ENCODE measurements at regions not wholly inside any gene's neighbourhood (a gene's known extent, or its start where the extent isn't known, plus 50 kb on each side); places are given as distances from the start of the nearest gene placed in this dataset.

DNA sequence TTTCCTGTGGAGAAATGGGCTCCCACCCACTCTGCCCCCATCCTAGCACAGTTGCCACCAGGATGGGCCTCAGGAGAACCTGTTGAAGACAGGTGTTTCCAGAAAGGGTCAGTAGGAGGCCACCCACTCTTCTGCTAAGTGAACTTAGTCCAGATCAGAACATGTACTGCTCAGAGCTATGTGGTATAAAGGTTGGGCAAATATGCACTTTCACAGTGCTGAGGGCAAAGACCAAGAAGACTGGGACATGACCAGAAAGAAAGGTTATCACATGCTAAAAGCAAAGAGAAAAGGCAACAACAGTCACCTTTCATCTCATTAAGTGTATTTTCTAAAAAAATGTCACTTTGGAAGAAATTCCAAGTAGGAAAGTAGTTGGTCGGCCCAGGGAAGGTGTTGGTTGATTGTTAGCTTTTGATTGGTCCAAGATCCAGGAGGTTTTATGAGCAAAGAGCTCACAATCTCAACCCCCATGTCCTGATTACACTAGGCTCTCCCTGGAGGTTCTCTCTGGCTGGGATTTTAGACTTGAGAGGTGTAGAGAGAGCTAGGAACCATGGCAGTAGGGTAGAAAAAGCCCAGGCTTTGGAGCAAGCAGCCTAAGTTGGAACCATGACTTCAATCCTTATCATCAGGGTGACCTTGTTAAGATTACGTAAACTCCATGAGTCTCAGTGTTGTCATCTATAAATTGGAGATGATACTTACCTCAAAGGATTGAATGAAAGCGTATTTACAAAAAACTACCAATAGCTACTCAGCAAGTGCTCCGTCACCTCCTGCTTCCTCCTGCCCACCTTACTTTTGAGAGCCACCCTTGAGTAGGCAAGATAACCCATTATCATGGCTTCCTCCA is 102.6 kb downstream of the GLUL start (continued):
- TF ChIP-seq ZNF33A (CRISPR knock-in tag; IDR thresholded peaks at IDR 0.05; ENCODE audit: borderline replicate concordance), result no peak
- no peak for TF ChIP-seq AHR (CRISPR knock-in tag; IDR thresholded peaks at IDR 0.05)
- 0 out of 2 replicates have a peak, but pooled peaks have one; percentile 40 for TF ChIP-seq ZNF564 (CRISPR knock-in tag; IDR thresholded peaks at IDR 0.05)
- TF ChIP-seq CEBPG (CRISPR knock-in tag; IDR thresholded peaks at IDR 0.05), result peak; percentile 77
- TF ChIP-seq, protein P1, sequence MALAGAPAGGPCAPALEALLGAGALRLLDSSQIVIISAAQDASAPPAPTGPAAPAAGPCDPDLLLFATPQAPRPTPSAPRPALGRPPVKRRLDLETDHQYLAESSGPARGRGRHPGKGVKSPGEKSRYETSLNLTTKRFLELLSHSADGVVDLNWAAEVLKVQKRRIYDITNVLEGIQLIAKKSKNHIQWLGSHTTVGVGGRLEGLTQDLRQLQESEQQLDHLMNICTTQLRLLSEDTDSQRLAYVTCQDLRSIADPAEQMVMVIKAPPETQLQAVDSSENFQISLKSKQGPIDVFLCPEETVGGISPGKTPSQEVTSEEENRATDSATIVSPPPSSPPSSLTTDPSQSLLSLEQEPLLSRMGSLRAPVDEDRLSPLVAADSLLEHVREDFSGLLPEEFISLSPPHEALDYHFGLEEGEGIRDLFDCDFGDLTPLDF (CRISPR knock-in tag; IDR thresholded peaks at IDR 0.05), result no peak
- TF ChIP-seq NFIC (IDR thresholded peaks at IDR 0.05; ENCODE audit: low read length), result peak; percentile 87; the same call in 1 of the 2 replicates
- peak; percentile 50 for TF ChIP-seq GFI1 (CRISPR knock-in tag; IDR thresholded peaks at IDR 0.05; ENCODE audit: borderline replicate concordance)
- no peak for TF ChIP-seq CREB1 (IDR thresholded peaks at IDR 0.05)
- peak; percentile 50; the same call in 1 of the 2 replicates for TF ChIP-seq CREB1 (CRISPR knock-in tag; IDR thresholded peaks at IDR 0.05)
- TF ChIP-seq EP300 (IDR thresholded peaks at IDR 0.05; ENCODE audit: low read depth in 2 of 2, low read length in 2 of 2), result peak; percentile 61 to 97; a peak in 3 of 4 replicates
- TF ChIP-seq EP300 (CRISPR knock-in tag; IDR thresholded peaks at IDR 0.05; ENCODE audit: borderline replicate concordance), result peak; percentile 89
- TF ChIP-seq RFX1 (IDR thresholded peaks at IDR 0.05), result no peak
- peak; percentile 66; the same call in 1 of the 2 replicates for TF ChIP-seq TCF7 (IDR thresholded peaks at IDR 0.05; ENCODE audit: low read depth)
- TF ChIP-seq ZNF432 (CRISPR knock-in tag; IDR thresholded peaks at IDR 0.05; ENCODE audit: borderline replicate concordance), result no peak
- TF ChIP-seq ZNF841 (CRISPR knock-in tag; IDR thresholded peaks at IDR 0.05; ENCODE audit: borderline replicate concordance), result no peak
- no peak for TF ChIP-seq ELF4 (CRISPR knock-in tag; IDR thresholded peaks at IDR 0.05; ENCODE audit: borderline replicate concordance)
- TF ChIP-seq ZNF138 (CRISPR knock-in tag; IDR thresholded peaks at IDR 0.05; ENCODE audit: low read depth), result no peak
- no peak; the same call in 1 of the 2 replicates for TF ChIP-seq GATA4 (IDR thresholded peaks at IDR 0.05; ENCODE audit: borderline replicate concordance, low read depth)
- TF ChIP-seq ZBTB8A (CRISPR knock-in tag; IDR thresholded peaks at IDR 0.05; ENCODE audit: borderline replicate concordance, low read depth), result no peak
- TF ChIP-seq, protein P2, sequence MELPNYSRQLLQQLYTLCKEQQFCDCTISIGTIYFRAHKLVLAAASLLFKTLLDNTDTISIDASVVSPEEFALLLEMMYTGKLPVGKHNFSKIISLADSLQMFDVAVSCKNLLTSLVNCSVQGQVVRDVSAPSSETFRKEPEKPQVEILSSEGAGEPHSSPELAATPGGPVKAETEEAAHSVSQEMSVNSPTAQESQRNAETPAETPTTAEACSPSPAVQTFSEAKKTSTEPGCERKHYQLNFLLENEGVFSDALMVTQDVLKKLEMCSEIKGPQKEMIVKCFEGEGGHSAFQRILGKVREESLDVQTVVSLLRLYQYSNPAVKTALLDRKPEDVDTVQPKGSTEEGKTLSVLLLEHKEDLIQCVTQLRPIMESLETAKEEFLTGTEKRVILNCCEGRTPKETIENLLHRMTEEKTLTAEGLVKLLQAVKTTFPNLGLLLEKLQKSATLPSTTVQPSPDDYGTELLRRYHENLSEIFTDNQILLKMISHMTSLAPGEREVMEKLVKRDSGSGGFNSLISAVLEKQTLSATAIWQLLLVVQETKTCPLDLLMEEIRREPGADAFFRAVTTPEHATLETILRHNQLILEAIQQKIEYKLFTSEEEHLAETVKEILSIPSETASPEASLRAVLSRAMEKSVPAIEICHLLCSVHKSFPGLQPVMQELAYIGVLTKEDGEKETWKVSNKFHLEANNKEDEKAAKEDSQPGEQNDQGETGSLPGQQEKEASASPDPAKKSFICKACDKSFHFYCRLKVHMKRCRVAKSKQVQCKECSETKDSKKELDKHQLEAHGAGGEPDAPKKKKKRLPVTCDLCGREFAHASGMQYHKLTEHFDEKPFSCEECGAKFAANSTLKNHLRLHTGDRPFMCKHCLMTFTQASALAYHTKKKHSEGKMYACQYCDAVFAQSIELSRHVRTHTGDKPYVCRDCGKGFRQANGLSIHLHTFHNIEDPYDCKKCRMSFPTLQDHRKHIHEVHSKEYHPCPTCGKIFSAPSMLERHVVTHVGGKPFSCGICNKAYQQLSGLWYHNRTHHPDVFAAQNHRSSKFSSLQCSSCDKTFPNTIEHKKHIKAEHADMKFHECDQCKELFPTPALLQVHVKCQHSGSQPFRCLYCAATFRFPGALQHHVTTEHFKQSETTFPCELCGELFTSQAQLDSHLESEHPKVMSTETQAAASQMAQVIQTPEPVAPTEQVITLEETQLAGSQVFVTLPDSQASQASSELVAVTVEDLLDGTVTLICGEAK (IDR thresholded peaks at IDR 0.05), result no peak
- TF ChIP-seq, protein P2 (CRISPR knock-in tag; IDR thresholded peaks at IDR 0.05), result no peak; the same call in 1 of the 2 replicates
